NT2/D1 (cell line): ENCODE measurements at regions not wholly inside any gene's neighbourhood (a gene's known extent, or its start where the extent isn't known, plus 50 kb on each side); places are given as distances from the start of the nearest gene placed in this dataset.
"Not testable (repeated sequence)": the region's sequence is repeated elsewhere in the genome, so short reads cannot be mapped to it uniquely, and the experiment has no call there.

Experiments used
- DNase-seq: peaks from one replicate; pipeline ENCODE4 v3.0.0-alpha.2; 2011; ENCODE audit warnings: low read depth, low spot score
- H3K27me3 ChIP-seq: 2 replicates; pipeline ENCODE4 v1.6.0; 2011; ENCODE audit warnings: mild to moderate bottlenecking; ENCODE audit not compliant: insufficient read length, insufficient read depth
- H3K36me3 ChIP-seq: 2 replicates; pipeline ENCODE4 v1.6.1; 2011; ENCODE audit warnings: mild to moderate bottlenecking, low read length, mixed read lengths; ENCODE audit not compliant: insufficient read depth, insufficient read length
- H3K4me1 ChIP-seq: 2 replicates; pipeline ENCODE4 v1.5.1; 2011; ENCODE audit not compliant: insufficient read depth, insufficient read length
- H3K4me3 ChIP-seq: 2 replicates; pipeline ENCODE4 v1.5.1; 2011; ENCODE audit warnings: low read depth; ENCODE audit not compliant: insufficient read length
- H3K9ac ChIP-seq: 2 replicates; pipeline ENCODE4 v1.6.0; 2011; ENCODE audit warnings: low read depth; ENCODE audit not compliant: insufficient read length
- H3K9me3 ChIP-seq: 2 replicates; pipeline ENCODE4 v1.5.1; 2011; ENCODE audit warnings: mild to moderate bottlenecking, low read length; ENCODE audit not compliant: insufficient read depth
- SUZ12 ChIP-seq: IDR thresholded peaks from 2 replicates; pipeline ENCODE4 v1.6.1; 2011; ENCODE audit not compliant: insufficient read length, insufficient read depth; ENCODE audit errors: extremely low read depth
- YY1 ChIP-seq: IDR thresholded peaks from 2 replicates; pipeline ENCODE4 v1.6.1; 2011; ENCODE audit not compliant: insufficient read length, insufficient read depth
- ZNF274 ChIP-seq: IDR thresholded peaks from 2 replicates; pipeline ENCODE4 v1.6.1; 2011; ENCODE audit warnings: mild to moderate bottlenecking, low read depth, low read length

DNA sequence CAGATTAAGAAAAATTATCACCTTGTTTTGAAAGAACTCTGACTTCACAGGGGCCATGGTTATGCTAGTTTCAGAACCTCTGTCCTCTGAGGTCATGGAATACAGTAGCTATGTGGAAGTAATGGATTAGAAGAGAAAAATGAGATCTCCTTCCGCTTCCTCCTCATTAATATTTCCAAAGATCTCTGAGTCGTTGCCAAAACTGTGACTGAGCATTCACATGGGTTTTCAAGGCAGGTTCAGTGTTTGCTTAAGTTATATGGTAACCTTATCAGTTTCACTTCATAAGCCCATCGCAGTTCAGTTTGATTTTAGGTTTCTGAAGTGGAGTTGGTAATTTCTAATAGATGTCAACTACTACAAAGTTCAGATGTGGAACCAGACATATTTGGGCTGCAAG lies 321.2 kb upstream of the SOX9 start:
- Histone ChIP-seq H3K9me3 (no peaks in the 10 kb centered on the region), H3K4me1 (no peaks in the 10 kb centered on the region), H3K36me3 (no peaks in the 10 kb centered on the region), H3K9ac (no peak overlapping the region), H3K4me3 (no peak overlapping the region), H3K27me3 (no peaks in the 10 kb centered on the region)
- TF ChIP-seq SUZ12: no peak
- TF ChIP-seq ZNF274: no peak
- no peak for TF ChIP-seq YY1
- DNase-seq: no peak

DNA sequence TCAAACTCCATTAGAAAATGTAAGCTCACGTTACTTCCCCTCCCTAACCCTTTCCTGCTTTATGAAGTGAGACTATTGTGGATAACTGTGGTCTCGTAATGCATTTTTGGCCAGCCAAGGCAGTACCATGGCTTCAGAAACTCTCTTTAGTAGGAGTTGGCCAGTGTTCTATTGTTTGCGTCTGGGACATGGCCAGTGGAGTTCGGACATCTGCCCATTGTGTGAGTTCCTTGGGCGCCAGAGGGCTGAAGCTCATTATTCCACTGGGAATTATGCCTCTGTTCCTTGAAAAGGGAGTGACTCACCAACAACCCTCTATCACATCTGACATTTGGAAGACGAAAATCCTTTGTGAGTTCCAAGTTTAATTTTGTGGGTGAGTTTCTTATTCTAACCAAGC lies 319.5 kb upstream of the SOX9 start:
- TF ChIP-seq ZNF274 (no peak), SUZ12 (no peak), YY1 (no peak)
- Histone ChIP-seq H3K9me3 (no peaks in the 10 kb centered on the region), H3K4me3 (no peak overlapping the region), H3K27me3 (no peaks in the 10 kb centered on the region), H3K4me1 (no peaks in the 10 kb centered on the region), H3K9ac (no peak overlapping the region), H3K36me3 (no peaks in the 10 kb centered on the region)
- DNase-seq: no peak

DNA sequence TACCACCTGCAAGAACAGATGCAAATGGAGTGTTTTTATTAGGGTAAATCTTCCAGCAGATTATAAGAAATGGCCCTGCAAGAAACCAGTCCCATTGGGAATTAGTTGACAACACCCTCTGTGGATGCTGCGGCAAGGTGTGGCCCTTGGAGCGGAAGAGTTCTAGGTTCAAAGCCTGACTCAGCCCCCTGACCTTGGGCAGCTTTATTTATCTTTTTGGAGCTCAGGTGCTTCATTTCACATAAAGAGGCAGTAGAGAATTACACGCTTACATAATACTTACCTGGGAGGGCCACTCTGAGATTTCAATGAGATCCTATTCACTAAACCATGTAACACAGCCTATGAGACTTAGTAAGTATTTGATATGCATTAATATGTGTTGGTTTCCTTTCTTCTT lies 318.2 kb upstream of the SOX9 start:
- no peaks in the 10 kb centered on the region for H3K27me3 ChIP-seq
- no peak overlapping the region for H3K4me3 ChIP-seq
- H3K9me3 ChIP-seq: no peaks in the 10 kb centered on the region
- DNase-seq: no peak
- H3K9ac ChIP-seq: no peak overlapping the region
- no peak for TF ChIP-seq ZNF274
- no peak for TF ChIP-seq SUZ12
- TF ChIP-seq YY1: no peak
- no peaks in the 10 kb centered on the region for H3K4me1 ChIP-seq
- H3K36me3 ChIP-seq: no peaks in the 10 kb centered on the region

DNA sequence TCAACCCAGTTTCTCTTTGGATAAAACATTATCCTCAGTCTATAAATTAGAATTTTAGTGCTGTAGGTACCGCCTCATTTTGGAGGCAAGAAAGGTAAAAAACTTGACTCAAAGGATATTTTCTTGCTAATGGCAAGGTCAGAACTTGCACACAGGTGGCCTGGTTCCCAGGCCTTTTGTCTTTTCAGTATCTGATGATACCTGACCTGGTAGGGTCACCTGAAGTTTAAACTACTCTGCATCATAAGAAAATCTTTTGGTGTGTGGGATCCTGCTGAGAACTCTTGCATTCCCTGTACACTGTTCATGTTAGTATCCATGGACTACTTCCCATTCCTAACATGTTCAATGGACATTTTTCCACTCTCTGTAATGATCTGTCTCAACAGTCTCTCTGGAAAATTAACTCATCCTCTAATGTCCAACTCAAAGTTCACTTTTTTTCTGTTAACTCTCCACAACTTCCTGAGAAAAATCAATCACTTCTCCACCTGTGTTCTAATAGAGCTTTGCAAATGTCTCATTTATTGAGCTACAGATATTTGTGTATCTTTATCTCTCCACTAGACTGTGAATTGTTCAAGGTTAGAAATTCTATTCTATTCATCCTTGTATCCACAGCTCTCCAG lies 317.1 kb upstream of the SOX9 start:
- no peaks in the 10 kb centered on the region for H3K4me1 ChIP-seq
- no peaks in the 10 kb centered on the region for H3K9me3 ChIP-seq
- no peak overlapping the region for H3K9ac ChIP-seq
- no peaks in the 10 kb centered on the region for H3K27me3 ChIP-seq
- no peaks in the 10 kb centered on the region for H3K36me3 ChIP-seq
- no peak overlapping the region for H3K4me3 ChIP-seq
- no peak for DNase-seq
- no peak for TF ChIP-seq ZNF274
- no peak for TF ChIP-seq YY1
- TF ChIP-seq SUZ12: no peak

DNA sequence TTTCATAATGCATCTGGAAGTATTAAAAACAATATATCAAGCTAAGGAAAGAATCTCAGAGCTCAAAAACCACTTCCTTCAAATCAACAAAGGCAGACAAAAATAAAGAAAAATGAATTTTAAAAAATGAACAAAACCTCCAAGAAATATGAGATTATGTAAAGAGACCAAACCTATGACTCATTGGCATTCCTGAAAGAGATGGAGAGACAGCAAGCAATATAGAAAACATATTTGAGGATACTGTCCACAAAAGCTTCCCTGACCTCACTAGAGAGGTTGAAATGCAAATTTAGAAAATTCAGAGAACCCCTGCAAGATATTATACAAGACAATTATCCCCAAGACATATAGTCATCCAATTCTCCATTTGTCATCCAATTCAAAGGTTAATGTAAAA lies 311.3 kb upstream of the SOX9 start:
- no peak for TF ChIP-seq ZNF274
- no peak for TF ChIP-seq YY1
- TF ChIP-seq SUZ12: no peak
- no peak for DNase-seq
- no peaks in the 10 kb centered on the region for H3K27me3 ChIP-seq
- no peak overlapping the region for H3K4me3 ChIP-seq
- H3K36me3 ChIP-seq: no peaks in the 10 kb centered on the region
- no peaks in the 10 kb centered on the region for H3K4me1 ChIP-seq
- H3K9ac ChIP-seq: no peak overlapping the region
- no peaks in the 10 kb centered on the region; the same call in 1 of the 2 replicates for H3K9me3 ChIP-seq

DNA sequence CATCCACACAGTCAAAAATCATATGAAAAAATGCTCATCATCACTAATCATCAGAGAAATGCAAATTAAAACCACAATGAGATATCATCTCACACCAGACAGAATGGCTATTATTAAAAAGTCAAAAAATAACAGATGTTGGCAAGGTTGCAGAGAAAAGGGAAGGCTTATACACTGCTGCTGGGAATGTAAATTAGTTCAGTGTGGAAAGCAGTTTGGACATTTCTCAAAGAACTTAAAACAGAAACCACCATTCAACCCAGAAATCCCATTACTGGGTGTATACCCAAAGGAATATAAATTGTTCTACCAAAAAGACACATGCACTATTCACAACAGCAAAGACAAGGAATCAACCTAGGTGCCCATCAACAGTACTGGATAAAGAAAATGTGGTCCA lies 307.0 kb upstream of the SOX9 start:
- H3K4me3 ChIP-seq, H3K9ac ChIP-seq, H3K27me3 ChIP-seq, H3K36me3 ChIP-seq, H3K4me1 ChIP-seq, H3K9me3 ChIP-seq, DNase-seq: not testable (repeated sequence)

DNA sequence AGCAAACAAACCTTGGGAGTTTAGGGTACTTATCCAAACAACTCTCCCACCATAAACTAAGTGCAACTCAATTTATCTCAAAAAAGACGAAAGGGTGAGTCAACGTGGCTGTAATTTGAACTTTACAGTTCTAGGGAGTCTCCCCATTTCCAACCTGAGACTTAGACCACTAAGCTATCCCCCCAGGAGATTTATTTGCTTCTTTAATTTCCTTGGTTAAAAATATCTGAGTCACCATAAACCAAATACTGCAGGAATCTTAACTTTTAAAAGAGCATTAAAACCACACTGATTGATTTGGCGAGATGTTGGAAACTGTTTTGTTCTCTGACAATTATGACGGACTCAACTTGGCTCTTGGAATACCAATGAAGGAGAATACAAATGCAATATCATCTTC lies 299.3 kb upstream of the SOX9 start:
- Histone ChIP-seq H3K36me3 (no peaks in the 10 kb centered on the region), H3K9ac (no peak overlapping the region), H3K27me3 (no peaks in the 10 kb centered on the region), H3K4me3 (no peak overlapping the region), H3K9me3 (peaks cover 13% of the 10 kb centered on the region; the same call in 1 of the 2 replicates), H3K4me1 (no peaks in the 10 kb centered on the region)
- no peak for TF ChIP-seq YY1
- TF ChIP-seq ZNF274: no peak
- no peak for DNase-seq

DNA sequence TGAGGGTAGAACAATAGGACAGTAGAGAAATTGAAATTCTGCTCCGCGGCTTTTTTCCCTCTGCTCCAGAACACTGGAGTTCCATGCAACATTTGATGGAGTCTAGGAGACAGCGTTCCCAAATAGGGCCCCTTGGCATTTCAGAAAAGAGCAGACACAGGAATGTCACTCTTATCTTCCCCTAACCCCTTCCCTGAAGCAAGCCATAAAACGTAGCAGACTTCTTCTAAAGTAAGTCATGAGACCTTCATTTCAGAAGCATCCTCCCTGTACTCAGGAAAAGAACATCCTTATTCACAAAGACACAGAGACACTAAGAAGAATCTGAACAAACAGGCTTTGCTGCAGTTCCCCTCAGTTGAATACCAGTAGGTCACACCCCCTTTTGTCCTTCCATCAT lies 296.1 kb upstream of the SOX9 start:
- no peak for DNase-seq
- Histone ChIP-seq H3K9me3 (peaks cover 18% of the 10 kb centered on the region; the same call in 1 of the 2 replicates), H3K36me3 (no peaks in the 10 kb centered on the region), H3K27me3 (no peaks in the 10 kb centered on the region), H3K4me3 (no peak overlapping the region), H3K9ac (no peak overlapping the region), H3K4me1 (no peaks in the 10 kb centered on the region)
- no peak for TF ChIP-seq SUZ12
- no peak for TF ChIP-seq YY1
- no peak for TF ChIP-seq ZNF274
